GM19240 (cell line): ENCODE measurements at regions not wholly inside any gene's neighbourhood (a gene's known extent, or its start where the extent isn't known, plus 50 kb on each side); places are given as distances from the start of the nearest gene placed in this dataset.

ENCODE experiments used
- DNase-seq: peaks from one replicate; pipeline ENCODE4 v3.0.0; 2011; ENCODE audit warnings: low spot score; ENCODE audit not compliant: insufficient read length

- DNase-seq, result no peak
These were observed 491.2 kb downstream of the PSAT1 start for GRCh38 chr9:78788101-78788500.

GRCh38 chr9:78791779-78792178 lies 494.9 kb downstream of the PSAT1 start:
- no peak for DNase-seq

- DNase-seq, result no peak
These were observed 495.8 kb downstream of the PSAT1 start for GRCh38 chr9:78792745-78793144.

- no peak for DNase-seq
These were observed 508.8 kb downstream of the PSAT1 start for GRCh38 chr9:78805771-78806170.

GRCh38 chr9:78806492-78807160 lies 509.7 kb downstream of the PSAT1 start:
- DNase-seq, result no peak

GRCh38 chr9:78807286-78807685 lies 510.4 kb downstream of the PSAT1 start:
- no peak for DNase-seq

- DNase-seq, result no peak
These were observed 511.1 kb downstream of the PSAT1 start for GRCh38 chr9:78808048-78808447.

GRCh38 chr9:78811622-78812276 lies 514.8 kb downstream of the PSAT1 start:
- no peak for DNase-seq

GRCh38 chr9:78812665-78813064 lies 515.7 kb downstream of the PSAT1 start:
- no peak for DNase-seq

GRCh38 chr9:78813602-78814180 lies 516.8 kb downstream of the PSAT1 start:
- DNase-seq, result no peak

- DNase-seq, result peak; percentile 6
These were observed 524.3 kb downstream of the PSAT1 start for GRCh38 chr9:78821126-78821822.

GRCh38 chr9:78826527-78826926 lies 529.6 kb downstream of the PSAT1 start:
- no peak for DNase-seq

GRCh38 chr9:78828521-78828920 lies 531.6 kb downstream of the PSAT1 start:
- no peak for DNase-seq

- no peak for DNase-seq
These were observed 533.4 kb downstream of the PSAT1 start for GRCh38 chr9:78830301-78830700.

- no peak for DNase-seq
These were observed 534.8 kb downstream of the PSAT1 start for GRCh38 chr9:78831726-78832125.

GRCh38 chr9:78835928-78836450 lies 539.1 kb downstream of the PSAT1 start:
- DNase-seq, result no peak

GRCh38 chr9:78839252-78839651 lies 542.3 kb downstream of the PSAT1 start:
- no peak for DNase-seq

- DNase-seq, result no peak
These were observed 551.1 kb downstream of the PSAT1 start for GRCh38 chr9:78848061-78848460.

- no peak for DNase-seq
These were observed 559.2 kb downstream of the PSAT1 start for GRCh38 chr9:78856144-78856543.

GRCh38 chr9:78856781-78857180 lies 559.9 kb downstream of the PSAT1 start:
- DNase-seq, result no peak

GRCh38 chr9:78857373-78858225 lies 560.7 kb downstream of the PSAT1 start:
- no peak for DNase-seq
